Tibial nerve (tissue), 4 donors: ENCODE measurements at regions not wholly inside any gene's neighbourhood (a gene's known extent, or its start where the extent isn't known, plus 50 kb on each side); places are given as distances from the start of the nearest gene placed in this dataset.

Source experiments
- DNase-seq, 2 donors: peaks; one replicate each; pipeline ENCODE4 v3.0.0-alpha.2; 2019; ENCODE audit warnings: low spot score in 2 of 2
- H3K27ac ChIP-seq, 4 donors: fragments of 200-600 bp; sonication (generic) in 3 of 4; one replicate each; pipeline ENCODE4 v1.5.1; 2017 to 2019; ENCODE audit warnings: mild to moderate bottlenecking in 1 of 4
- H3K27me3 ChIP-seq, 2 donors: fragments of 200-600 bp; sonication (generic) in 1 of 2; one replicate each; pipeline versions ENCODE4 v1.5.1 to v1.6.0; 2017 to 2019
- H3K36me3 ChIP-seq, 3 donors: fragments of 200-600 bp; sonication (generic); one replicate each; pipeline ENCODE4 v1.5.1; 2018 to 2019
- H3K4me1 ChIP-seq, 4 donors: fragments of 200-600 bp; sonication (generic) in 3 of 4; one replicate each; pipeline ENCODE4 v1.5.1; 2017 to 2019
- H3K4me3 ChIP-seq, 4 donors: fragments of 200-600 bp; sonication (generic) in 3 of 4; one replicate each; pipeline ENCODE4 v1.5.1; 2017 to 2019; ENCODE audit warnings: mild to moderate bottlenecking in 1 of 4, moderate library complexity in 1 of 4
- H3K9me3 ChIP-seq, 4 donors: fragments of 200-600 bp; sonication (generic) in 3 of 4; one replicate each; pipeline ENCODE4 v1.5.1; 2017 to 2019
- EP300 ChIP-seq, 2 donors: sonication (generic); formaldehyde crosslinking; IDR thresholded peaks; one replicate each; pipeline ENCODE4 v1.6.1; 2017; ENCODE audit warnings: antibody characterized with exemption in 2 of 2, mild to moderate bottlenecking in 1 of 2
- POLR2A ChIP-seq, 2 donors: fragments of 450-650 bp; IDR thresholded peaks; one replicate each; pipeline ENCODE4 v1.6.1; 2017; ENCODE audit warnings: antibody characterized with exemption in 2 of 2, mild to moderate bottlenecking in 2 of 2, moderate library complexity in 2 of 2
- WGBS, 2 donors: methylation state at CpG; one replicate each; pipeline ENCODE4 v1.1.5; 2018; 5-methylcytosine and 5-hydroxymethylcytosine counted together
- TF ChIP-seq, protein P1 (sequence below), 5 experiments: fragments of 200-600 bp in 3 of 5; fragments of 450-650 bp in 2 of 5; sonication (generic) in 3 of 5; IDR thresholded peaks; one replicate each; pipeline ENCODE4 v1.5.1; 2016 to 2019; ENCODE audit warnings: antibody characterized with exemption in 5 of 5, mild to moderate bottlenecking in 3 of 5, moderate library complexity in 2 of 5

DNA sequence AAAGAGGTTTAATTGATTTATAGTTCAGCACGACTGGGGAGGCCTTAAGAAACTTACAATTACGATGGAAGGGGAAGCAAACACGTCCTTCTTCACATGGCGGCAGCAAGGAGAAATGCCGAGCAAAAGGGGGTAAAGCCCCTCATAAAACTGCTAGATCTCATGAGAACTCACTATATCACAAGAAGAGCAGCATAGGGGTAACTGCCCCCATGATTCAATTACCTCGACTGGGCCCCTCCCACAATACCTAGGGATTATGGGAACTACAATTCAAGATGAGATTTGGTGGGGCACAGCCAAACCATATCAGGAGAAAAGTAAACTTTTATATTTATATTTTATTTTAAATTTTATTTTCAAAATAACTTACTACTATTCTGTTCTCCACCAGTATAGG is 272.0 kb downstream of the MYCN start:
- 77 to 81% methylated on average over 6 of the region's 6 CpGs for WGBS, 2 donors
- DNase-seq, result no peak
- Histone ChIP-seq H3K27me3 (no peaks in the 10 kb centered on the region), H3K9me3 (peaks cover 0 to 12% (median 0%) of the 10 kb centered on the region in 4 donors), H3K4me1 (peaks cover 0 to 7% (median 0%) of the 10 kb centered on the region in 4 donors), H3K4me3 (no peak overlapping the region), H3K27ac (no peak overlapping the region), H3K36me3 (no peaks in the 10 kb centered on the region)
- no peak for TF ChIP-seq POLR2A (IDR thresholded peaks at IDR 0.05)
- no peak for TF ChIP-seq EP300 (IDR thresholded peaks at IDR 0.05)
- TF ChIP-seq, protein P1, sequence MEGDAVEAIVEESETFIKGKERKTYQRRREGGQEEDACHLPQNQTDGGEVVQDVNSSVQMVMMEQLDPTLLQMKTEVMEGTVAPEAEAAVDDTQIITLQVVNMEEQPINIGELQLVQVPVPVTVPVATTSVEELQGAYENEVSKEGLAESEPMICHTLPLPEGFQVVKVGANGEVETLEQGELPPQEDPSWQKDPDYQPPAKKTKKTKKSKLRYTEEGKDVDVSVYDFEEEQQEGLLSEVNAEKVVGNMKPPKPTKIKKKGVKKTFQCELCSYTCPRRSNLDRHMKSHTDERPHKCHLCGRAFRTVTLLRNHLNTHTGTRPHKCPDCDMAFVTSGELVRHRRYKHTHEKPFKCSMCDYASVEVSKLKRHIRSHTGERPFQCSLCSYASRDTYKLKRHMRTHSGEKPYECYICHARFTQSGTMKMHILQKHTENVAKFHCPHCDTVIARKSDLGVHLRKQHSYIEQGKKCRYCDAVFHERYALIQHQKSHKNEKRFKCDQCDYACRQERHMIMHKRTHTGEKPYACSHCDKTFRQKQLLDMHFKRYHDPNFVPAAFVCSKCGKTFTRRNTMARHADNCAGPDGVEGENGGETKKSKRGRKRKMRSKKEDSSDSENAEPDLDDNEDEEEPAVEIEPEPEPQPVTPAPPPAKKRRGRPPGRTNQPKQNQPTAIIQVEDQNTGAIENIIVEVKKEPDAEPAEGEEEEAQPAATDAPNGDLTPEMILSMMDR (IDR thresholded peaks at IDR 0.05), result no peak

DNA sequence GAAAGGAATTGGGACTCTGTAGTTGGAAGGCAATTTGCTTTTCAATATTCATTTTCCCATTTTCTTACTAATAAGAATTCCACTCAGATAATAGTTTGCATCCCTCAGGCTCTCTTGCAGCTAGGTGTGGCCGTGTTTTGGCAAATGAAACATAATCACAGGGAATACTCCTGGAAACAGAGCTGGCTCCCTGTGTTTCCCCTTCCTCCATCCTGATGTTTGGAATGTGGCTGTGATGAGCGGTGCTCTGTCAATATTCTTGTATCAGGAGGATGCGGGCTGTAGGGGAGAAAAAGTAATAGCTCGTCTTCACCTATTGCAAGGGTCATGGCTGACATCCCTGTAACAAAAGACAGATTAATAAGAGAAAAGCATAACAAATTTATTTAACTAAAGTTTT is 271.0 kb downstream of the MYCN start:
- Histone ChIP-seq H3K27me3 (no peaks in the 10 kb centered on the region), H3K9me3 (peaks cover 0 to 12% (median 0%) of the 10 kb centered on the region in 4 donors), H3K27ac (no peak overlapping the region), H3K4me3 (no peak overlapping the region), H3K36me3 (no peaks in the 10 kb centered on the region), H3K4me1 (peaks cover 0 to 6% (median 0%) of the 10 kb centered on the region in 4 donors)
- 48 to 49% methylated on average over 4 of the region's 4 CpGs for WGBS, 2 donors
- TF ChIP-seq, protein P1 (IDR thresholded peaks at IDR 0.05), result no peak
- TF ChIP-seq POLR2A (IDR thresholded peaks at IDR 0.05) (no peak), EP300 (IDR thresholded peaks at IDR 0.05) (no peak)
- DNase-seq, result no peak

DNA sequence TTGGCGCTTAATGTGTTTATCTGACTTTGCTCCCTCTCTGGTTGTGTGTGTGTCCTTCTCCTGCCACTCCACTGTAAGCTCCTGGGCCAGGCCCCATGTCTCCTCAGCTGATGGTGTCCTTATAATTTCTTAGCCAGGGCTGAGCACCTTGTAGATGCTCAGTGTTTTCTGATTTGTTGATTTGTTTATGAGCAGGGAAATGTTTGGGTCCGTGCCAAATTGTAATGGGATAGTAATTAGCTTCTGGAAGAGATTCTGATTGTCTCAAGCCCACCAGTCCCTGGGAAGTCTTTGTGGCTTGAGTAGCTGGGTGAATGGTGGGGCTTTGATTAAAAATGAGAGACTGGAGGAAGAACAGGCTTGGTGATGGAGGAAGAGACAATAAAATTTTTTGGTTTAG is 270.5 kb downstream of the MYCN start:
- H3K4me1 ChIP-seq, result peaks cover 0 to under 1% (median 0%) of the 10 kb centered on the region in 4 donors
- H3K27me3 ChIP-seq, result no peaks in the 10 kb centered on the region
- no peak for TF ChIP-seq POLR2A (IDR thresholded peaks at IDR 0.05)
- TF ChIP-seq EP300 (IDR thresholded peaks at IDR 0.05), result no peak
- TF ChIP-seq, protein P1 (IDR thresholded peaks at IDR 0.05), result no peak
- no peak for DNase-seq
- WGBS, 2 donors, result 73 to 88% methylated on average over 2 of the region's 2 CpGs
- no peaks in the 10 kb centered on the region for H3K36me3 ChIP-seq
- H3K9me3 ChIP-seq, result peaks cover 0 to 12% (median 0%) of the 10 kb centered on the region in 4 donors
- no peak overlapping the region for H3K4me3 ChIP-seq
- H3K27ac ChIP-seq, result no peak overlapping the region

DNA sequence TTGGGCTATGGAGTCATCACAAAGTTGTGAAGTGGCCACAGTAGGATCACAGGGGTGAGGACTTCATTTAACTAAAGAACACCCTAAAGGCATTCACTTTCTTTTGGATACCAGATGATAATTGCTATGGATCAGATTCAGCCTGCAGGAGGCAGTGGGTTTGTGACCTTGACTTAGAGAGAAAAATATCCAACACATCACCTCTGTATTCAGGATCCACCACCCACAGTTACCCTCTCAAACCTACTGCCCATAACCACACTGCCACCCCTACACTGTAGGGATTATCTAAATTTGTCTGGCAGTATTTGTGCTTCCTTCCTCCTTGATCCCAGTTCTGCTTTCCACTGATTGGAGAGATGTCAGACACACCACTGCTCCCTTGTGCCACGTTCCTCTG is 269.4 kb downstream of the MYCN start:
- Histone ChIP-seq H3K27me3 (no peaks in the 10 kb centered on the region), H3K9me3 (peaks cover 0 to 12% (median 0%) of the 10 kb centered on the region in 4 donors), H3K4me3 (no peak overlapping the region), H3K27ac (no peak overlapping the region), H3K36me3 (no peaks in the 10 kb centered on the region), H3K4me1 (no peaks in the 10 kb centered on the region)
- WGBS, 2 donors, result 48 to 67% methylated on average over 1 of the region's 1 CpG
- DNase-seq, result no peak
- TF ChIP-seq EP300 (IDR thresholded peaks at IDR 0.05), result no peak
- TF ChIP-seq, protein P1 (IDR thresholded peaks at IDR 0.05), result no peak

DNA sequence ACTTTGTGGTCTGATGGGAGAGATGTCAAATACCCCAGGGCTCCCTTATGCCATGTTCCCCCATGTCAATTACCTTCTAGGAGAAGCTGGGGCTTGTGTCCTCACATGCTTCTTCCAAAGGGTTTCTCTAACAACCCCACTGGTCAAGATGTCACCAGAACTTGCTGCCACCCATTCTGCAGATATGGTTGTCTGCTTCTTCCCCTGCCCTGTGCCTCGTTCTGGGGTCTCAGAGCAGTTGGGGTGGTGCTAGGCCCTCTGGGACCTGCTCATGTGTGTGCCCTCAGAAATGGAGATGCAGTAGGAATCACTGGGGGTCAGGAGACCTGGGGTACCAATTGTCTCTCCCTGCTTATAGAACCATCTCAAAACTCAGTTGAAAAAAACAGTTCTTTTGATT is 268.6 kb downstream of the MYCN start:
- Histone ChIP-seq H3K27ac (no peak overlapping the region), H3K36me3 (no peaks in the 10 kb centered on the region), H3K27me3 (no peaks in the 10 kb centered on the region), H3K4me3 (no peak overlapping the region), H3K4me1 (no peaks in the 10 kb centered on the region), H3K9me3 (peaks cover 0 to 12% (median 0%) of the 10 kb centered on the region in 4 donors)
- WGBS, 2 donors, result 82% methylated on average over 1 of the region's 1 CpG
- TF ChIP-seq EP300 (IDR thresholded peaks at IDR 0.05) (no peak), POLR2A (IDR thresholded peaks at IDR 0.05) (no peak)
- TF ChIP-seq, protein P1 (IDR thresholded peaks at IDR 0.05), result no peak
- no peak for DNase-seq
